ENCODE measurements at regions not wholly inside any gene's neighbourhood (a gene's known extent, or its start where the extent isn't known, plus 50 kb on each side); places are given as distances from the start of the nearest gene placed in this dataset.

- H3K4me1 ChIP-seq: no peaks in the 10 kb centered on the region
- peaks cover 7 to 20% of the 10 kb centered on the region in 2 donors for H3K9me3 ChIP-seq
- TF ChIP-seq POLR2AphosphoS5 (IDR thresholded peaks at IDR 0.05) (no peak), CTCF (IDR thresholded peaks at IDR 0.05) (no peak), POLR2A (IDR thresholded peaks at IDR 0.05) (no peak)
- no peaks in the 10 kb centered on the region for H3K36me3 ChIP-seq
- no peak for DNase-seq (ENCODE audit: low spot score in 2 of 2)
- no peaks in the 10 kb centered on the region for H3K27me3 ChIP-seq
- H3K27ac ChIP-seq: no peak overlapping the region
- H3K4me3 ChIP-seq: no peak overlapping the region
- intact Hi-C loops (cut with DNase I; ENCODE audit: low total_unique reads): loop anchor here (5.0 kb wide), 1 partner anchor 184 kb away; no protein-coding TSS in a partner anchor
Measured at GRCh38 chr2:146068051-146068450, 1548.1 kb upstream of the ZEB2 start.

GRCh38 chr2:146048141-146048540 is 1528.2 kb upstream of the ZEB2 start:
- H3K36me3 ChIP-seq: no peaks in the 10 kb centered on the region
- TF ChIP-seq POLR2AphosphoS5 (IDR thresholded peaks at IDR 0.05) (no peak), CTCF (IDR thresholded peaks at IDR 0.05) (no peak), POLR2A (IDR thresholded peaks at IDR 0.05) (no peak)
- no peaks in the 10 kb centered on the region for H3K4me1 ChIP-seq
- DNase-seq (ENCODE audit: low spot score in 2 of 2): no peak
- H3K4me3 ChIP-seq: no peak overlapping the region
- no peaks in the 10 kb centered on the region for H3K9me3 ChIP-seq
- H3K27me3 ChIP-seq: no peaks in the 10 kb centered on the region
- intact Hi-C loops (cut with DNase I; ENCODE audit: low total_unique reads): no loop called here
- no peak overlapping the region for H3K27ac ChIP-seq

- no peaks in the 10 kb centered on the region for H3K36me3 ChIP-seq
- no peaks in the 10 kb centered on the region for H3K4me1 ChIP-seq
- H3K27ac ChIP-seq: no peak overlapping the region
- no peaks in the 10 kb centered on the region for H3K27me3 ChIP-seq
- DNase-seq (ENCODE audit: low spot score in 2 of 2): no peak
- intact Hi-C loops (cut with DNase I; ENCODE audit: low total_unique reads): no loop called here
- H3K4me3 ChIP-seq: no peak overlapping the region
- TF ChIP-seq CTCF (IDR thresholded peaks at IDR 0.05) (no peak), POLR2AphosphoS5 (IDR thresholded peaks at IDR 0.05) (no peak), POLR2A (IDR thresholded peaks at IDR 0.05) (no peak)
- H3K9me3 ChIP-seq: no peaks in the 10 kb centered on the region
Measured at GRCh38 chr2:146041274-146041910, 1521.5 kb upstream of the ZEB2 start.

GRCh38 chr2:146040051-146040450 is 1520.1 kb upstream of the ZEB2 start:
- H3K27ac ChIP-seq: no peak overlapping the region
- intact Hi-C loops (cut with DNase I; ENCODE audit: low total_unique reads): no loop called here

GRCh38 chr2:146038014-146038413 is 1518.1 kb upstream of the ZEB2 start:
- no peaks in the 10 kb centered on the region for H3K36me3 ChIP-seq
- H3K4me3 ChIP-seq: no peak overlapping the region
- H3K27ac ChIP-seq: no peak overlapping the region
- intact Hi-C loops (cut with DNase I; ENCODE audit: low total_unique reads): no loop called here
- H3K27me3 ChIP-seq: no peaks in the 10 kb centered on the region
- no peak for DNase-seq (ENCODE audit: low spot score in 2 of 2)
- TF ChIP-seq POLR2AphosphoS5 (IDR thresholded peaks at IDR 0.05) (no peak), CTCF (IDR thresholded peaks at IDR 0.05) (no peak), POLR2A (IDR thresholded peaks at IDR 0.05) (no peak)
- H3K9me3 ChIP-seq: no peaks in the 10 kb centered on the region
- H3K4me1 ChIP-seq: no peaks in the 10 kb centered on the region

More at GRCh38 chr2:146040051-146040450, 1520.1 kb upstream of the ZEB2 start:
- Histone ChIP-seq H3K36me3 (no peaks in the 10 kb centered on the region), H3K4me1 (no peaks in the 10 kb centered on the region), H3K4me3 (no peak overlapping the region), H3K9me3 (no peaks in the 10 kb centered on the region), H3K27me3 (no peaks in the 10 kb centered on the region)
- no peak for DNase-seq (ENCODE audit: low spot score in 2 of 2)
- TF ChIP-seq CTCF (IDR thresholded peaks at IDR 0.05): no peak
